ENCODE measurements at regions not wholly inside any gene's neighbourhood (a gene's known extent, or its start where the extent isn't known, plus 50 kb on each side); places are given as distances from the start of the nearest gene placed in this dataset.

DNA sequence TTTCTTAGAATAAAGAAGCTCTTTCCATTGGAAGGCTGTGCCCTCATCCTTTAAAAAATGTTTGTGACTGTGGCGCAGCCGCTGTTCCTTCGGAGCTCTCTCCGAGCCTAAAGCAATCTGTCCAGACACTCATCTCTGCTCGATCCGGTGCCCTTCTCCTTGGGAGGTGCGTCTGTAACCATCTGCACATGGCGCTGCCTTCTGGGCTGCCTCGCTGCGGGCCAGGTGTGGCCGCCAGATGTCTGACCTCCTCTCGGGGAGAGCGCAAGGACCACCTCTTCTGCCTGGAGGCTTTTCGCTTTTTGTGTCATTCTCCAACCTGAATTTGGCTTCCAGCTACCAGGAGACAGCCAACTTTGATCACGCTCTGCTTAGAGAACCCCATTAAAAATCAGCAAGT is 153.4 kb upstream of the PTCH1 start:
- no peak for DNase-seq (ENCODE audit: low read depth)

DNA sequence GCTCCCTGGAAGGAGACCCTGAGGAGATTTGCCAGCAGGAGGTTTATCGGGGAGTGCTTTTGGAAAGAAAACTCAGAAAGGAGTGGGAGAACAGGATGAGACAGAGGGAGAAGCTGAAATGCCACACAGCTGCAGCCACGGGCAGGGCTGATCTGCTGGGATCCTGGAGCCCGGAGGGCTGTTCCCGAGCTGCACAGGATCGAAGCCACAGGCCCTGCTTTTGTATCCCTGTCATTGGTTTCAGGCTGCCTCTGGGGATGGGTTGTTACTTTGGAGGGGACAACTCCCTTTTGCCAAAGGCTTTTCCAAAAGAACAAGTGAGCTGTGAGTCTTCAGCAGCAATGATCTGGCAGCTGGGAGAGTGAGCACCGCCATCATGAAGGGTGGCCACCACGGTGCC is 152.5 kb upstream of the PTCH1 start:
- DNase-seq (ENCODE audit: low read depth), result no peak

DNA sequence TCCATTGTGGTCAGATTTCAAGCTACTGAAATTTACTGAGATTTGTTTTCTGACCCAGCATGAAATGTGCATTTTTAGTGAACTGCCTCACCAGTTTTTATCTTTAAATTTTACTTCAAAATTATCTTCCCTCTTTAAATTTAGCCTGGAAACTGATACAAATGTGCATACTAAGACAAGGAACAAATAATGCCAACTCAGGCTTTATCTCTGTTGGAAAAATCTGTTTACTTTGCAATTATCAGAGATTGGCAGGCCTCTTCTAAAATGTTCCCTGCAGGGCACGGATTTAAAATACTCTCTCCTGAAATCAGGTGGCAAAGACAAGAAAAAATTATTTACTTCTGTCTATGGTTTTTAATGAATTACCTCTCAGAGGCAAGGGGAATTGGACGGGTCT is 151.0 kb upstream of the PTCH1 start:
- DNase-seq (ENCODE audit: low read depth), result no peak

DNA sequence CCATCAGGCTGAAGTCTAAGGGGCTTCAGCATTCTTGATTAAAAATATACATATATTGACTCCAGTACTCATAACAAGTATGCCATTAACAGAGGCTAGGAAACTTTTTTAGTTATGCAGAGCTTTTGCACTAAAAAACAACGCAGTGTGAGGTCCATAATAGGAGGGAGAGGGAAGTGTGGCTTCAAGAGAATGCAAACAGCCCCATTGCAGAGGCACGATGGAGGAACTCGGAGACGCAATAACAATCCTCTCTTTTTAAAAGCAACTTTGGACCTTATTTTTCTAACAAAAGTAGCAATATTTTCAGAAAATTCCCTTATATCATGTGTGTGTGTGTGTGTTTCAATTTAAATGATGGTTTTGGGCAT is 150.0 kb upstream of the PTCH1 start:
- no peak for DNase-seq (ENCODE audit: low read depth)

DNA sequence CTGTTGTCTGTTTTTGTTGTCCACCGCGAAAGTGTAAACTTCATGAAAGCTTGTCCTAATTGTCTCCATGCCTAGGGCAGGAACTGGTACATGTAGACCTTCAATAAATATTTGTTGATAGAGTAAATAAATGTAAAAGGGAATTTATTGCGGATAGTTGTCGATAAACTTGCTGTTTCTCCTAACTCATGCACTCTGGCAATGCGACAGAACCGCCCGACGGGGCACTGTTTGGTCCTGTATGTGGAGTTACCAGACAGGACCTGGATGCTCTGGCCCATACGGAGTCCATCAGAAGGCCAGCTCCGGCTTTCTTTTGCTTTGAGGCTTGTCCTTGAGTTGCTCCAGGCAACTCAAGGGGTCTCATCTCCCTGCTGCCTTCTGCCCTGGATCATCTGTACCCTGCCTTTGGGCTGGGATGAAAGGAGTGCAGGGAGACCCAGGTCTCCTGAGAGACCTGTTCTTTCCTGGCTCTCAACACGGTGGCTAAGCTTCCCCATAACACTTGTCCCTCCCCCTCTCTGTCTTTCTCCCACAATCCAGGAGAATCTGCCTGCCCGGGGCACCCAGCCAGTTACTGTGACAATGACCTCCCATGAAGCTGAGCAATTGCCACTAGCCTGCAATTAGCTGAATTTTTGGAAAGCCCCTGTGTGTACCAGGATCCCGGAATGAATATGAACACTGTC is 149.5 kb upstream of the PTCH1 start:
- no peak for DNase-seq (ENCODE audit: low read depth)

DNA sequence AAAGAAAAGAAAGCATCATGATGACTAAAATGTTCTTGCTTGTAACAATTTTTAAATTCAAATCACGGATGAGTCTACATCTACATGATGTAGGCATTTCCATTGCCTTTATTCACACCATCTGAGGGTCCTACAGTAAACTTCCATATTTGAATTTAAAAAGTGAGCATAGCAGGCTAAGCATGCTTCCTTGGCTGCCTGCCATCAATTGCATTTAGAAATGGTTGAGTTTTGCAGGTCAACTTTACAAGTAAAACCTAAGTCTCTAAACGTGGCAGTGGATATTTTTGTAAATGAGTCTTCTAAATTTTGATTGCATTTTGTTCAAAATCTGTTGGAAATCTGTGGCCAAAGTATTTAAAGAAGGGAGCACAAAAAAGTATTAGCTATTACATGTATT is 136.5 kb upstream of the PTCH1 start:
- no peak for DNase-seq (ENCODE audit: low read depth)

DNA sequence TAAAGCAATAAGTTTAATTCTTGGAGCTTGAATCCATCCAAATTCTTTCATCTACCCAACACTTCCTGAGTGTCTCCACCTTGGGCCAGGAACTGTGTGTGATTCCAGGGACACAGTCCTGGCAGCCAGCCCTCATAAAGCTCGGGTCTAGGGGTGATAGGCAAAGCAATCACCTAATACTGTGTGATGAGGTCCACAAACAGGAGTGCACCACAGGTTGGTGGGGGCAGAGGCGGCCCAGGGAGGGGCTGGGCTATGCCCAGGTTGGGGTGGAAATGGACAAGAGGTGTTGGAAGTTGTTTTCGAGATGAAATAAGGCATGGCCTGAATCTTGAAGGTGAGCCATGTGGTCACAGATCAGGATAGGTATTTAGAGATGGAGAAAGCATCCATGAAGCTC is 133.9 kb upstream of the PTCH1 start:
- no peak for DNase-seq (ENCODE audit: low read depth)

DNA sequence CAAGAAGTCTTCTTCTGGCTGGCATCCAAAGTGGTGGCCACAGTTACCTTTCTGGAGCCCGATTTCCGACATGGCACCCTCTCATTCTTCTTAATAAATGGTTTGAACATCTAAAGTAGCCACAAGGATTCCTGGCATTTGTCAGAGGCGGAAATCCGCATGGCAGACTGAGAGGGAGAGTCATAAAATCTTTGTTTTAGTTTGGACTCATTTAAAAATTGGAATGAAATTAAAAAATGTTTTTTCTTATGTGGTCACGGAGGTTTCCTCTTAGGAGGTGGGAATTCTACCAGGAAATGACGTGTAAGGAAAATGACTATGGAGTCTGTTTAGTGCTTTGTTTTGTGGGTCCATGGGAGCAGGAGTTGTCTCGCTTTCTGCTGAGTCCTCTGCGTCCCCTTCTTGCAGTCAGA is 133.0 kb upstream of the PTCH1 start:
- no peak for DNase-seq (ENCODE audit: low read depth)

DNA sequence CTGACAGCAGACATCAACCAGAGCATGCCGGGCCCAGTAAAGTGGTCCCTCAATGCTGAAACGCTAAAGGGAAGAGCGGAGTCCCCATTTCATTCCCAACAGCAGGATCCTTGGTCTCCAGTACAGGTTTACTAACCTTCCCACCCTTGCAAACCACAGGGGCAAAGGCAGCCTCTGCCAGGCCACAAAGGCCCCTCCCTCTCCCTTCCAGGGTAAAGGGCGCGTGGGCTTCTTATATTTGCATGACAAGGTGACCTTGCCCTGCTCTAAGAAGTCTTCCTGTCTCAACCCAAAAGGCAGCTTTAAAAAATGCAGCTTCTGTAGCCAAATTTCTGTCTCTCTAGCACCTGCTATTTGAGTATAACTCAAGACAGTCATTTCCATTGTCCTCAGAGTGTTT is 131.5 kb upstream of the PTCH1 start:
- no peak for DNase-seq (ENCODE audit: low read depth)

DNA sequence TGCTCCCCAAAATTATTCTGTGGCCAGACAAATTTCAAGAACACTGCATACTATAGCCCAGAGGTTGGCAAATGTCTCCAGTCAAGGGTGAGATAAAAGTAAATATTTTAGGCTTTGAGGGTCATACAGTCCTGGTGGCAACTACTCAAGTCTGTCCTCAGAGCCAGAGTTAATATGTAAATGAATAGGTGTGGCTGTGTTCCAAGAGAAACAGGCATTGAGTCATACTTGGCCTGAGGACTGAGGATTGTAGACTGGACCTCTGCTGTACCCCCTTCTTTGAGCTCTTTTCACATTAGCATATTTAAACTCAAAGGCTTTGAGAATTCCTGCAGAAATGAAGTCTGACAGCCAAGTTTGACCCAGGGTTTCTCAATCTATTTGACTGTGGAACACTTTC is 129.2 kb upstream of the PTCH1 start:
- no peak for DNase-seq (ENCODE audit: low read depth)

DNA sequence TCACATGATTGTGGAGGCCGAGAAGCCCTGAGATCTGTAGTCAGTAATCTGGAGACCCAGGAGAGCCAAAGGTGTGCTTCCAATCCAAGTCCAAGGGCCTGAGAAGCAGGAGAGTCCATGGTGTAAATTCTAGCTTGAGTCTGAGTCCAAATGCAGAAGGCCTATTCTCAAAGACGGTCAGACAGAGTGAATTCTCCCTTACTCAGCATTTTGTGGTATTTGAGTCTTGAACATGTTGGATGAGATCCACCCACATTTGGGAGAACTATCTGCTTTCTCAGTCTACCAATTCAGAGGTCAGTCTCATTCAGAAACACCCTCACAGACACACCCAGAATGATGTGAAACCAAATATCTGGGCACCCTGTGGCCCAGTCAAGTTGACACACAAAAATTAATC is 128.8 kb upstream of the PTCH1 start:
- DNase-seq (ENCODE audit: low read depth), result no peak

DNA sequence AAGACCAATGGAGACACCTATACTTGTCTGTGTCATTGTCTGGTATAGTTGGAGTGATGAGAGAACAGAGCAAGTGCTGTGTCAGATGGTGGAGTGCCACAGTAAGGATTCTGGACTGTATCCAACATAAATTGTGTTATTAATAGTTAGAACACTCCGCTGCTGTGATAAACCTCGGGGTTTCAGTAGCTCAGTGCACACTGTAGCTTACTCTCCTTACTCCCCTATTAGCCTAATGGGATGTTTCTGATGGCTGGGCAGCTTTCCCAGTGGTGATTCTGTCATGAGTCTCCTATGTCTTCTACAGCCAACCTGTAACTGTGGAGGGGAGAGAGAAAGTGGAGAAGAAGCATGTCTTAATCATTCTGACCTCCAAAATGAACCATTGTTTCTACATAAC is 127.6 kb upstream of the PTCH1 start:
- no peak for DNase-seq (ENCODE audit: low read depth)

DNA sequence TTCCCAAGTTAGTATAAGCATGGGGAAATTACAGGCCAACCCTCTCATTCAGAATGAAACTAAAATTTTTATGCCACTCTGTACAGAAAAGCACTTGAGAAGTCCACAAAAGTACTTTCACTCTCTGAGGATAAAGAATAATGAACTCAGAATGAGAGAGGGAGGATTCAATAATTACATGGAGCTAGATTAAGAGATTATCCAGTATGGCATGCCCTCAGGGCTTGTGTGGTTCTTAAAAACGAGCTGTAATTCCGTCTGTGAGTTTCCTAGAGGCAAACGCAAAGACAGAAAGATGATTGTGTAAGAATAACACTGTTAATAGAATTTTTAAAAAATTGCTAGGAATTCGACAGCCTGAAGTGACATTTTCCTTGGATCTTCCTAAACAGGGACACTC is 126.8 kb upstream of the PTCH1 start:
- DNase-seq (ENCODE audit: low read depth), result no peak

DNA sequence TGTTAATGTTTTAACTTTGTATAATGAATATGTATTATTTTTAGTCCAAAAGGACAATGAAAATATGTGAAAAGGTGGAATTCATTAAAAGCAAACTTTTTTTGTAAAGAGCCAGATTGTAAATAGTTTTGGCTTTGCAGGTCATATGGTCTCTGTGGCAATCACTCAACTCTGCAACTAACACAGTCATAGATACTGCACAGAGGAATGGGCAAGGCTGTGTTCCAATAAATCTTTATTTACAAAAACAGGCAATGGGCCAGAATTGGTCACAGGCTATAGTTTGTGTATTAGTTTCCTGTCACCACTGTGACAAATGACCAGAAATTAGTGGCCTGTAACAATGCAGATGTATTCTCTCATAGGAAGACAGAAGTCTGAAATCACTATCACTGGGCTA is 125.4 kb upstream of the PTCH1 start:
- DNase-seq (ENCODE audit: low read depth), result no peak

DNA sequence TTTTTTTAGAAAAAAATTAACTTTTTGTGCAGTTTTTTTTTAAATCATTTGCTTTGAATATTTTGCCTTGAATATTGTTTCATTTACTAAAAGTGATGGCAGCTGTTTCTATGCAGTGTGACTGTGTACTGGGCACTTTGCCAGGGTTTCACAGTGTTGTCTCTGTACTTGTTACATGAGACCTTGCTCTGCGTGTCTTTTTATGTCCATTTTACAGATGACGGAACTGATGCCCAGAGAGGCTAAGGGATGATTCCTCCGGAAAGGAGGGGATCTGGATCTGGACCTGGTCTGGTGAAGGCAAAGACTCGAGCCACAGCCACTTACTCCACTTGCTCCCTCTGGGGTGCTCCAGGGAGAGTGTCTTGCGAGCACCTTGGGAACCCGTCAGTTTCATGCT is 124.8 kb upstream of the PTCH1 start:
- no peak for DNase-seq (ENCODE audit: low read depth)

DNA sequence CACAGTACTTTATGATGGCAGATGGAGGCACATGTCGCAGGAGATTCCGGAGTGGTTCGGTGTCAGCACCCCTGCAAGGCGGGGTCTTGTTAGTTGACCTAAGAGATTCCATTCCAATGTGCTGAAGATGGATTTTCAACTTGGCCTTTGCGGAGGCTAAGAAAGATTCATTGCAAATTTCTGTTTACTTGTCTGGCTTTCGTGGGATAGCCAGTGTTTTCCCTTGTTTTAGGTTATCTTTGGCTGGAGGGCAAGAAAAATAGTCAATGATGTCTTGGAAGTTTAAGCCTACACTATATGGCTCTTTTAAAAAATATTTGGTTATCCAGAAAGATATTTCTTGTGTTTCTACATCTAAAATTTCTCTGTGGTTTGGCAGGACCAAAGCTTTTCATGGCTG is 123.6 kb upstream of the PTCH1 start:
- DNase-seq (ENCODE audit: low read depth), result no peak

DNA sequence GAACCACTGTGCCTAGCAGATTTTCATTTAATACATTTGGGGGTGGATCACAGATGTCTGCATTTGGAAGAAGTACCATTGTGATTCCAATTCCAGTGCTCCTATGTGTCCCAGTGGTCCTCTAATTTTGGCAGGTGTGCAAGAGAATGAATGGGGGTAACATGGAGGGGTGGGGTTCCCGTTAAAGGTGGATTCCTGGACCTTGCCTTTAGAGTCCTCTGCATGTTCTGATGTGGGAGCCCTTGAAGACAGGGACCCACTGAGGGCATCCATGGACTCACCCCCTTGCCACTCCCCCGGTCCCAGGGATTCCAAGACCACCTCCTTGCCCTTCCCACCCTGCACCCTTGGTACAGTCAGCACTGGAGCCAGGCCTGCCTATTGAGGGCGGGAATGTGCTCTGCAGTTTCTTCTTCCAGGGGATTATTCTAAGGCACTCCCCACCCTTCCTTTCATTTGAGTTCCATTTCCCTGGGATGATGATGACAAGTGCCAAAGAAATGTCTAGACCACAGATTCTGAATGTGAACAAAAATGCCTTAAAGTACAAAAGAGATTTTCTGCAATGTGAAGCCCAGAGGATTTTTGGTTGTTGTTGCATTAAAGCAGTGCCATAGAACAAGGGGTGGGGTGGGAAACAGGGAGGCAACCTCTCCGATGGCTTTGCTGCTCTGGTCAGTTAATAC is 119.4 kb upstream of the PTCH1 start:
- no peak for DNase-seq (ENCODE audit: low read depth)

DNA sequence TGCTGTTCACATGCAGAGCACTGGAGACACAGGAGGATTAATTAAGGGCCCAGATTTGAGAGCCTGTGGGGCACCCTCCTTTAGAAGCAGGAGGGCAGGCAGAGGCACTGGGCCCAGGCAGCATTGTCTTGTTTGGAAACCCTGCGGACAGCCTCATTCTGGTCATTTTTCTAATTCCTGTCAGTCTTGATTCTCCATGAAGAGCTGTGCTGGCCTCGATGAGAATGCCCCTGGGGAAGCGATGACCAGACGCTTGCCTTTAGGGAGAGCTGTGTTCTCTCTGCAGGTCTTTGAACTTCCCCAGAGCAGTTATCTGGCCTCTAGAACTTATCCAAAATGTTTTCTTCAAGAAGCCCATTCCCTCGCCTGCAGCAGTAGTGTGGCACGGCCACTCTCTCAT is 117.8 kb upstream of the PTCH1 start:
- no peak for DNase-seq (ENCODE audit: low read depth)

DNA sequence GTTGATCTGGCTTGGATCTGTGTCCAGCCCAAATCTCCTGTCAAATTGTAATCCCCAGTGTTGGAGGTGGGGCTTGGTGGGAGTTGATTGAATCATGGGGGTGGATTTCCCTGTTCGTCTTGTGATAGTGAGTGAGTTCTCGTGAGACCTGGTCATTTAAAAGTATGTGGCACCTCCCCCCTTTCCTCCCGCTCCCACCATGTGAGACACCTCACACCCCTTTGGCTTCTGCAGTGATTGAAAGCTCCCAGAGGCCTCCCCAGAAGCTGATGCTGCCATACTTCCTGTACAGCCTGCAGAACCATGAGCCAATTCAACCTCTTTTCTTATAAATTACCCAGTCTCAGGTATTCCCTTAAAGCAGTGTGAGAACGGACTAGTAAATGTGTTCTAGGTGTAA is 117.3 kb upstream of the PTCH1 start:
- DNase-seq (ENCODE audit: low read depth), result no peak

DNA sequence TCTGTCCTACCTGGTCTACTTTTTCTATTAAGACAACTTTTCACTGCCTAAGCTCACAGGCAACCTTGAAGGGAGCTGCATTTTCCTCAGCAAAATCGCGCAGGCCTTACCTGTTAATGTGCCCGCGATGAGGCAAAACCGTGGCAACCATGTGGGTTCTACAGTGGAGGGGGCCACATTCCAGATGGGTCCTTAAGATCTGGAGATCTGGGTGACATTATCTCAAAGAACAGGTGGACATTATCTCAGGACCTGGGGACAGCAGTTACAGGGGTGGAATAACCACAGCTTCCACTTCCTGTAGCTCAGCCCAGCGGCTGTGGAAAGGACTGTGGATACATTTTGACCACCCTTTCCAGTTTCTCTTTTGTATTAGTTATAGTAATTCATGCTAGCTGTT is 112.8 kb upstream of the PTCH1 start:
- no peak for DNase-seq (ENCODE audit: low read depth)

DNA sequence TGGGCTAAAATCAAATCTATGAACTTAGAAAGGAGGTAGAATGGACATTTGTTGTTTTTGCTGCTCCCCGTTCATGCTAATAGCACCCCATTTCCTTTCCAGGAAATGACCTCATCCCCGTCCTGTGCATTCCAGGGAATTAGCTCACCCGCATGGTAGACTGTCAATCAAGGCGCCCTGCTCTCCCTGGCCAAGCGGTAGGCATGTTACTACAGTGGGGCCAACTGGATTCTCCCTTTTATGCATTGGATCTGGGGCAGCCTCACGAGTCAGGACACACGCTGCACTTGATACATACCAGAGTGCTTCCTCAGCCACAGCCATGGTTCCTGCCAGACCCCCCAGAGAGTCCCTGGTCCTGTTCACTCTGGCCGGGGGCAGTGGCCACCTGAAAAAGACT is 111.0 kb upstream of the PTCH1 start:
- no peak for DNase-seq (ENCODE audit: low read depth)

DNA sequence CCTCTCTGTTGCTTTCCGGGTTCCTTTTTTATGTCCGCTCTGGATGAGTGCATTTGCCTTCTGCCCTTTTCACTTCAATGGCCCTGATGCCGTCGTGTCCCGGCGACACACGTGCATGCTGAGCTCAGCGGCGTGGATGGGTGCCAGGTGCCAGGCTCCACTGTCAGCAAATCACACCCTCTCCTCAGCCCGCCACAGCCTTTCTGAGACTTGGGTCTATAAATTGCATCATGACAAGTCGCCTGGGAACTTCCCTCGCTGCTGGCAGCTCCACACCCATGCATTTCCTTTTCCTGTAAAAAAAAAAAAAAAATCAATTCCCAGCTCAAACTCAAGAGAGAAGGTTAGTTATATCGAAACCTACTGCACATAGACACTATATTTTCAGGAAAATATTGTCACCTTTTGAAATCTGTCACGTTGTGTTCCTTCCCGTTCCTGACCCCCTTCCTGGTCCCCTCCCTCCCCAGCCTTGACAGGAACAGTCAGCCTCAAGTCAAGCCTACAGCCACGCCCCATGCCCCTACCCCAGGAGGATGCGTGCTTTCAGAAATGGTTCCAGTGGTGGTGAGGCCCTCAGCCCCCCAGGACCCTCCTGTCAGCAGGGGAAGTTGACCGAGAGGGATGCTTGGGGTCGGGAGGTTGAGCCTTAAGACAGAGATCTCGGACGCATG is 110.3 kb upstream of the PTCH1 start:
- peak; percentile 8 for DNase-seq (ENCODE audit: low read depth)

DNA sequence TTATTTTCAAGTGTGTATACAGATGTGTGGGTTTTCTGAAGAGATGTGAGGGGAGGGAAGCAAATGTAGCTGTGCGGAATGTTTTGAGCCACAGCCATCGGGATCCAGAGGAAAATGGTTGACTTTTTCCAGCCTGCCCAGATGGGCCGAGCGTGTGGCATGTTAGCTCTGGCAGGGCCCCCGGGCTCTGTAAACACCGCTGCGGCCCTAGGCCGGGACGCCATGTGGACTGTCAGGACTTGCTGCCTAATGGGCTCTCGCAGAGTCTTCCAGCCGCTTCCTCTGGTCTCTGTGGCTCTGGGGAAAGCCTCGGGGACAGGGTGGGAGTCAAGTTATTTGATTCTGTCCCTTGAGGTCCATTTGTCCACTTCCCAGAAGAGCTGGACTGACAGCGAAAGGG is 109.6 kb upstream of the PTCH1 start:
- no peak for DNase-seq (ENCODE audit: low read depth)

DNA sequence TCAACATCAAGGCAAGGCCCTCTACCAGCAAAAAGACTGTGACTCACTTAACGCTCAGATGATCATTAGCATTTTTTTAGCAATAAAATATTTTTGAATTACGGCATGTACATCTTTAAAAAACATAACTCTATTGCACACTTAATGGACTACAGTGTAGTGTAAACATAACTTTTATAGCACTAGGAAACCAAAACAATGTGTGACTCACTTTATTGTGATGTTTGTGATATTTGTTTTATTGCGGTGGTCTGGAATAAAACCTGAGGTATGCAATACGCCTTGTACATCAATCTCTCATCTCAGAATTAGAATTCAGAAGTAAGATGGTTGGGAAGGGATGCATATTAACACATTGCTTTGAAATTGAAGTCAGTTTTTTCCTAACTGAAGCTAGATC is 106.9 kb upstream of the PTCH1 start:
- DNase-seq (ENCODE audit: low read depth), result no peak

Measured in stimulated activated CD8-positive, alpha-beta memory T cell treated with anti-CD3 and anti-CD28 coated beads, Interleukin-12 subunit alpha, Interleukin-12 subunit beta, amount 100 ng/mL, for 4 hours (primary cell).